HCT116 (cell line): ENCODE measurements at regions not wholly inside any gene's neighbourhood (a gene's known extent, or its start where the extent isn't known, plus 50 kb on each side); places are given as distances from the start of the nearest gene placed in this dataset.

Experiments
- ATF3 ChIP-seq: IDR thresholded peaks from 2 replicates; pipeline ENCODE4 v1.6.1; 2012
- CEBPB ChIP-seq: IDR thresholded peaks from 2 replicates; pipeline ENCODE4 v1.6.1; 2012; ENCODE audit warnings: low read depth
- EZH2 ChIP-seq: fragments of 200-600 bp; sonication (generic); IDR thresholded peaks from 2 replicates; pipeline ENCODE4 v1.6.1; 2017; ENCODE audit warnings: antibody characterized with exemption, mixed run types
- EZH2phosphoT487 ChIP-seq: fragments of 200-600 bp; IDR thresholded peaks from 2 replicates; pipeline ENCODE4 v1.6.1; 2018; ENCODE audit warnings: antibody characterized with exemption, borderline replicate concordance
- JUND ChIP-seq: IDR thresholded peaks from 2 replicates; pipeline ENCODE4 v1.6.1; 2012
- MAX ChIP-seq: IDR thresholded peaks from 2 replicates; pipeline ENCODE4 v1.6.1; 2012
- POLR2A ChIP-seq: IDR thresholded peaks from 2 replicates; pipeline ENCODE4 v1.7.0; 2011; ENCODE audit warnings: borderline replicate concordance; ENCODE audit not compliant: insufficient read depth, insufficient read length; ENCODE audit errors: extremely low read depth
- POLR2AphosphoS5 ChIP-seq: IDR thresholded peaks from 2 replicates; pipeline ENCODE4 v1.6.1; 2011; ENCODE audit warnings: mild to moderate bottlenecking, low read depth, low read length, moderate library complexity
- SIN3A ChIP-seq: IDR thresholded peaks from 2 replicates; pipeline ENCODE4 v1.6.1; 2012; ENCODE audit warnings: low read depth
- TCF7L2 ChIP-seq: IDR thresholded peaks from 2 replicates; pipeline ENCODE4 v1.7.0; 2011; ENCODE audit warnings: borderline replicate concordance, inconsistent platforms; ENCODE audit not compliant: insufficient read depth, insufficient read length; ENCODE audit errors: extremely low read depth
- YY1 ChIP-seq: IDR thresholded peaks from 2 replicates; pipeline ENCODE4 v1.6.1; 2011; ENCODE audit warnings: low read length, low read depth, moderate library complexity, mild to moderate bottlenecking; ENCODE audit not compliant: insufficient replicate concordance; ENCODE audit errors: extremely low read depth
- ZNF274 ChIP-seq: fragments of 200-500 bp; sonication (Bioruptor generic); IDR thresholded peaks from 2 replicates; pipeline ENCODE4 v1.6.1; 2014; ENCODE audit warnings: mild to moderate bottlenecking, low read depth, low read length, inconsistent platforms
- TF ChIP-seq, protein P1 (sequence below): IDR thresholded peaks from 2 replicates; pipeline ENCODE4 v1.6.1; 2012; ENCODE audit warnings: low read depth
- TF ChIP-seq, protein P2 (sequence below), 3 experiments: fragments of 200-600 bp in 1 of 3; sonication (generic) in 1 of 3; IDR thresholded peaks in 2 of 3; conservative IDR thresholded peaks in 1 of 3; 2 replicates each; pipeline ENCODE4 v1.5.1; 2012 to 2017; ENCODE audit warnings: low read depth in 2 of 3, low read length in 2 of 3, antibody characterized with exemption in 1 of 3, borderline replicate concordance in 1 of 3, control low read depth in 1 of 3, mild to moderate bottlenecking in 1 of 3, mixed read lengths in 1 of 3, mixed run types in 1 of 3, moderate library complexity in 1 of 3; ENCODE audit not compliant: insufficient read depth in 1 of 3

DNA sequence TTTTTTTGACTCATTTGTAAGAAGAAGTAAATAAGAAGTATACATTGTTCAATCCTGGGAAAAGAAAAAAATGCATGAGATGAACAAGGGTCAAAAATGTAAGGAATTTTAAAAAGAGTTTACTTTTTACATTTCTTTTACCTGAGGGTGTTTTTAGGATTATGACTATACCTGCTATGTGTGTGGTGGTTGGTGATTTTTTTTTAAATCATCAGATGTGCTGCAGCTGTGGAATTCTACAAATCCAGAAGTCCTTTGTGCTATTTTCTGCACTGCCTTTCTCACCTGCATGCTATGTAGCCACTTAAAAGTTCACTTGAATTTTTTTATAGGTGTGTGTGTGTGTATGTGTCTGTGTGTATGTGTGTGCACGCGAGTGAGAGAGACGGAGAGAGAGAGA is 185.3 kb downstream of the FAT3 start:
- TF ChIP-seq POLR2AphosphoS5 = no peak
- no peak for TF ChIP-seq TCF7L2
- TF ChIP-seq, protein P1, sequence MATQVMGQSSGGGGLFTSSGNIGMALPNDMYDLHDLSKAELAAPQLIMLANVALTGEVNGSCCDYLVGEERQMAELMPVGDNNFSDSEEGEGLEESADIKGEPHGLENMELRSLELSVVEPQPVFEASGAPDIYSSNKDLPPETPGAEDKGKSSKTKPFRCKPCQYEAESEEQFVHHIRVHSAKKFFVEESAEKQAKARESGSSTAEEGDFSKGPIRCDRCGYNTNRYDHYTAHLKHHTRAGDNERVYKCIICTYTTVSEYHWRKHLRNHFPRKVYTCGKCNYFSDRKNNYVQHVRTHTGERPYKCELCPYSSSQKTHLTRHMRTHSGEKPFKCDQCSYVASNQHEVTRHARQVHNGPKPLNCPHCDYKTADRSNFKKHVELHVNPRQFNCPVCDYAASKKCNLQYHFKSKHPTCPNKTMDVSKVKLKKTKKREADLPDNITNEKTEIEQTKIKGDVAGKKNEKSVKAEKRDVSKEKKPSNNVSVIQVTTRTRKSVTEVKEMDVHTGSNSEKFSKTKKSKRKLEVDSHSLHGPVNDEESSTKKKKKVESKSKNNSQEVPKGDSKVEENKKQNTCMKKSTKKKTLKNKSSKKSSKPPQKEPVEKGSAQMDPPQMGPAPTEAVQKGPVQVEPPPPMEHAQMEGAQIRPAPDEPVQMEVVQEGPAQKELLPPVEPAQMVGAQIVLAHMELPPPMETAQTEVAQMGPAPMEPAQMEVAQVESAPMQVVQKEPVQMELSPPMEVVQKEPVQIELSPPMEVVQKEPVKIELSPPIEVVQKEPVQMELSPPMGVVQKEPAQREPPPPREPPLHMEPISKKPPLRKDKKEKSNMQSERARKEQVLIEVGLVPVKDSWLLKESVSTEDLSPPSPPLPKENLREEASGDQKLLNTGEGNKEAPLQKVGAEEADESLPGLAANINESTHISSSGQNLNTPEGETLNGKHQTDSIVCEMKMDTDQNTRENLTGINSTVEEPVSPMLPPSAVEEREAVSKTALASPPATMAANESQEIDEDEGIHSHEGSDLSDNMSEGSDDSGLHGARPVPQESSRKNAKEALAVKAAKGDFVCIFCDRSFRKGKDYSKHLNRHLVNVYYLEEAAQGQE = no peak
- no peak for TF ChIP-seq EZH2
- TF ChIP-seq, protein P2, sequence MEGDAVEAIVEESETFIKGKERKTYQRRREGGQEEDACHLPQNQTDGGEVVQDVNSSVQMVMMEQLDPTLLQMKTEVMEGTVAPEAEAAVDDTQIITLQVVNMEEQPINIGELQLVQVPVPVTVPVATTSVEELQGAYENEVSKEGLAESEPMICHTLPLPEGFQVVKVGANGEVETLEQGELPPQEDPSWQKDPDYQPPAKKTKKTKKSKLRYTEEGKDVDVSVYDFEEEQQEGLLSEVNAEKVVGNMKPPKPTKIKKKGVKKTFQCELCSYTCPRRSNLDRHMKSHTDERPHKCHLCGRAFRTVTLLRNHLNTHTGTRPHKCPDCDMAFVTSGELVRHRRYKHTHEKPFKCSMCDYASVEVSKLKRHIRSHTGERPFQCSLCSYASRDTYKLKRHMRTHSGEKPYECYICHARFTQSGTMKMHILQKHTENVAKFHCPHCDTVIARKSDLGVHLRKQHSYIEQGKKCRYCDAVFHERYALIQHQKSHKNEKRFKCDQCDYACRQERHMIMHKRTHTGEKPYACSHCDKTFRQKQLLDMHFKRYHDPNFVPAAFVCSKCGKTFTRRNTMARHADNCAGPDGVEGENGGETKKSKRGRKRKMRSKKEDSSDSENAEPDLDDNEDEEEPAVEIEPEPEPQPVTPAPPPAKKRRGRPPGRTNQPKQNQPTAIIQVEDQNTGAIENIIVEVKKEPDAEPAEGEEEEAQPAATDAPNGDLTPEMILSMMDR (IDR thresholded peaks at IDR 0.05 in 2 of 3, conservative IDR thresholded peaks at IDR 0.05 in 1 of 3; ENCODE audit: borderline replicate concordance in 1 of 3, insufficient read depth in 1 of 3, low read depth in 2 of 3, low read length in 2 of 3) = no peak
- no peak for TF ChIP-seq EZH2phosphoT487
- no peak for TF ChIP-seq ATF3
- TF ChIP-seq JUND = no peak
- no peak for TF ChIP-seq YY1
- no peak for TF ChIP-seq MAX
- TF ChIP-seq CEBPB = no peak
- no peak for TF ChIP-seq POLR2A
- TF ChIP-seq SIN3A = no peak
- TF ChIP-seq ZNF274 = no peak
